Body of pancreas (tissue), 4 donors: ENCODE measurements at regions not wholly inside any gene's neighbourhood (a gene's known extent, or its start where the extent isn't known, plus 50 kb on each side); places are given as distances from the start of the nearest gene placed in this dataset.

Experiments used
- CTCF ChIP-seq, 7 experiments: fragments of 450-650 bp in 4 of 7; fragments of 200-600 bp in 3 of 7; sonication (generic) in 3 of 7; IDR thresholded peaks; one replicate each; pipeline ENCODE4 v1.5.1; 2016 to 2019; ENCODE audit warnings: antibody characterized with exemption in 7 of 7
- POLR2A ChIP-seq, 3 donors: fragments of 450-650 bp; IDR thresholded peaks; one replicate each; pipeline ENCODE4 v1.6.1; 2016; ENCODE audit warnings: antibody characterized with exemption in 3 of 3, mild to moderate bottlenecking in 2 of 3

- TF ChIP-seq CTCF (IDR thresholded peaks at IDR 0.05): no peak
- no peak for TF ChIP-seq POLR2A (IDR thresholded peaks at IDR 0.05)
Observed at GRCh38 chr3:132800958-132801357, 78.7 kb upstream of the NPHP3 start.
